ENCODE measurements at regions not wholly inside any gene's neighbourhood (a gene's known extent, or its start where the extent isn't known, plus 50 kb on each side); places are given as distances from the start of the nearest gene placed in this dataset.
"Not testable (repeated sequence)": the region's sequence is repeated elsewhere in the genome, so short reads cannot be mapped to it uniquely, and the experiment has no call there.

DNA sequence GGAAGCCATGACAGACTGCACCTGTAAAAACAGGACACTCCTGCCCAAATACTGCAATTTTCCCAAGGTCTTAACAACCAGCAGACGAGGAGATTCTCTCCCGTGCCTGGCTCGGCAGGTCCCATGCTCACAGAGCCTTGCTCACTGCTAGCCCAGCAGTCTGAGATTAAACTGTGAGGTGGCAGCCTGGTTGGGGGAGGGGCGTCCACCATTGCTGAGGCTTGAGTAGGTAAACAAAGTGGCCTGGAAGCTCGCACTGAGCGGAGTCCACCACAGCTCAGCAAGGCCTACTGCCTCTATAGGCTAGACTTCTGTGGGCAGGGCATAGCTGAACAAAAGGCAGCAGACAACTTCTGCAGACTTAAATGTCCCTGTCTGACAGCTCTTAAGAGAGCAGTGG, 80.3 kb downstream of the ANXA5 start:
- peak in 1 of 10 donors; percentile 43 for DNase-seq
- intact Hi-C loops (cut with DNase I): not testable (repeated sequence)

DNA sequence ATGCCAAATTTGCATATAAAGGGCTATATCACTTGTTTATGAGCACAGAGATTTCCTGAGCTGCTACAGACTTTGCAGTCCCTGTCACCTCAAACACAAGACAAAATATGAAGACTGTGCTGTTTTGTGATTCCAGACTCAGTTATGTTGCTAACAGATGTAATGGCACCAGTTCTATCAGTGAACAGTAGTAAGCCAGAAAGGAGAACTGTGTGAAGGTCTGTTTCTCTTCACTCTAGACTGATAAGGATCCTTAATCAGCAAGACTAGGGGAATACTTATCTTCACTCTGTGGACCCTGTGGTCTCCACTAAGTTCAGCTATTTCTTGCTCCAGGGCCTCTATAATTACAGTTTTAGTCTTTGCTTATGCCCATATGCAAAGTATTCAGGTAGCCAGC, 82.7 kb downstream of the ANXA5 start:
- no peak for DNase-seq
- intact Hi-C loops (cut with DNase I): no loop called here

DNA sequence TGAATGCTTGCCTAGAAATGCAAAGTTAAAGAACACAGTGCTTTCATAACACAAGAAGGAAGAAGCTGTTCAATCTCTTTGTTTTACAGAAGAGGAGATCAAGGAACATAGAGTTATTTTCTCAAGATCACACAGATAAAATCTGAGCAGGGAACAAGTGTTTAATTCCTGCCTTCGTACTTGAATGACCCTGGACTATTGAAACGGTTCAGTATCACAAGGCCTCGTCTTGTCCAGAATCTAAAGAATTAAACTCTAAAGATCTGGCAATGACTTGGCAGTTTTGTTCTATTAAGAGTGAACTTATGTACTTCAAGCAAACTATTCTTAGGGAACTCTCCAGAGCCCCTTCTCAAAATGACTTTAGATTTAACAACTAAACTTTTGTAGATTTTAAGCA, 97.7 kb downstream of the ANXA5 start:
- no peak for DNase-seq
- intact Hi-C loops (cut with DNase I): no loop called here

DNA sequence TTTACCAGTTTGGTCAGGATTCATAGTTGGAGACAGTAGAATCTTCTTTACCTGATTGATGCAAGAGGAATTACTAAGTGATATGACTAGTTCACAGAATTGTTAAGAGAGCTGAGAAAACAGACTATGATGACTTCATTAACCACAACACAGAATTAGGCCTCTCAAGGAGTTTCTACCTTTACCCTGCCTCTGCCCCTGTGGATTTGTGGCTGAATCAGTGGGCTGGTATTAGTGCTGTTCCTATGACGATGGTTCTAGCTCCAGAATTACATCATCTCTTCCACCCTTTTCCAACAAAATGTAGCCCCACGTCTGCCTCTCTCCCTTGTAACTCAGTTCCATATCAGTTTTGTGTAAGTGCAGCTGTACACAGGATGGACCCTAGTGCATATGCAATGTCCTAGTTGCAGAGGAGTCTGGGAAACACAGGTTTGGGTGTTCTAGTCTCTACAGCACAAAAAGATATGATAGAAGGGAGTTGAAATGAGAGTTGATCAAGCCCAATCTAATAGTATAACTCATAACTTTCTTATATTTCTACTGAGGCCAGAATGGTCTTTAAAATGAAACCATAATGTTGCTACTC, 99.3 kb downstream of the ANXA5 start:
- no peak for DNase-seq
- intact Hi-C loops (cut with DNase I): no loop called here

DNA sequence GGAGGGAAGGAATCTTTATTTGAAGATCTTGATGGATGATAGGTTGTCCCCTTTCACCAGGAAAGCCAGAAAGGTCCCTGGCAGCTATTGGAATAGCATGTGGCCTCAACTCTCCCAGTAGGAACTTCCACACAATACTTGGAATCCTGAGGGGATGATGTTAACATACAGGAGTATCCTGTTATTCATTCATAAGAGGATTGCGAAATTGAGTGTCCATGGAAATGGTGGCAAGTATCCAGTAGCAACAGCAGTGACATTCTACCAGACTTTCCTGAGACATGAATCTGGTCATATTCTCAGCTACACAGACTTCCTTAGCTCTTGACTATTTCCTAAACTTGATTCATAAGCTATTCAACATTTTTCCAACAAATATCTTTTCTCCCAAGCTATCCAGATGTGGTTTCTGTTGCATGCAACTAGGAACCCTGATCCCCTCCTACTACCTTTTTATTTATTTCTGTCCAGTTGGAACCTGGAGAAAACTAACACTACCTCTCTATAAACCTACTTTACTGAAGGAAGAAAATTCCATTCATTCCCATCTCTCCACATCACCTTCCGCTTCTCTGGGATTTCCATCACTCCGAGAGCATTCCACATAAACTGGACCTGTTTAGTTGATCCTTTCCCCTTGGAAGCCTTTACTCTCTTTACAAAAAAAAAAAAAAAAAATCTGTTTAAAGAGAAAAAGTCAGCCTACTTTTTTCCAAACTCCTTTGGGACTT, 101.8 kb downstream of the ANXA5 start:
- DNase-seq: no peak
- intact Hi-C loops (cut with DNase I): no loop called here

DNA sequence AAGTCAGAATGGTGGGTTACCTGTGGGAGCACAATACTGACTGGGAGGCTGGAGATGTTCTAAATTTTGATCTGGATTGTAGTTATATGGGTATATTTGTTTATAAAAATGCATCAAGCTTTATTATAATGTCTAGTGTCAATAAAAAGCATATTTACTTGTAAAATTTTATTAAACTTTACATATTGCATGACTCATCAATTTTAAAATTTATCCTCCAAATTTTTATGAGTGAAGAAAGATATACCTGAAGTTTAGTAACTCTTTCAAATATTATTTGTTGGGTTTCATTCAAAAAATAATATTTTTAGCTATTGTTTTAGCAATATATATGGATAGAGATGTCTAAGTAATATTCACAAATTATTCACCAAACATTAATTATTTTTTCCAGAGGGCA, 103.0 kb downstream of the ANXA5 start:
- intact Hi-C loops (cut with DNase I): no loop called here
- no peak for DNase-seq

DNA sequence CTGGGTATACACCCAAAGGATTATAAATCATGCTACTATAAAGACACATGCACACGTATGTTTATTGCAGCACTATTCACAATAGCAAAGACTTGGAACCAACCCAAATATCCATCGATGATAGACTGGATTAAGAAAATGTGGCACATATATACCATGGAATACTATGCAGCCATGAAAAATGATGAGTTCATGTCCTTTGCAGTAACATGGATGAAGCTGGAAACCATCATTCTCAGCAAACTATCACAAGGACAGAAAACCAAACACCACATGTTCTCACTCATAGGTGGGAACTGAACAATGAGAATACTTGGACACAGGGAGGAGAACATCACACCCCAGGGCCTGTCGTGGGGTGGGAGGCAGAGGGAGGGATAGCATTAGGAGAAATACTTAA, 104.5 kb downstream of the ANXA5 start:
- DNase-seq; intact Hi-C loops (cut with DNase I): not testable (repeated sequence)

DNA sequence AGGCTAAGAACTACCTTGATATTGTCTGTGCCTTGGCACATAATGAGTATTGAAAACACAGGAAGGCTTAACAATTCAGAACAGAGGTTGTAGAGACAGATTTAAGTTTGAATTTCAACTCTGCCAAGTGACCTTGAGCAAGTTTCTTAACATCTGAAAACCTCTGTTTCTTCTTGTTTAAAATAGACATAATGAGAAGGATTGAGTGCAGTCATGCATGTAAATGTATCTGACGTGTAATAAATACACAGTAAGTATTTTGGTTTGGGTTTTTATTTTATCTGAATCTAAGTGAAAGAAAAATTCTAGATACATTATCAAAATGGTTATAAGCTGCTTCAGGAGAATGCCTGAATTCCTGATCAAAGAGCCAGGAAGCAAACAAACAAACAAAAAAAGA, 111.9 kb downstream of the ANXA5 start:
- intact Hi-C loops (cut with DNase I): no loop called here
- no peak for DNase-seq

DNA sequence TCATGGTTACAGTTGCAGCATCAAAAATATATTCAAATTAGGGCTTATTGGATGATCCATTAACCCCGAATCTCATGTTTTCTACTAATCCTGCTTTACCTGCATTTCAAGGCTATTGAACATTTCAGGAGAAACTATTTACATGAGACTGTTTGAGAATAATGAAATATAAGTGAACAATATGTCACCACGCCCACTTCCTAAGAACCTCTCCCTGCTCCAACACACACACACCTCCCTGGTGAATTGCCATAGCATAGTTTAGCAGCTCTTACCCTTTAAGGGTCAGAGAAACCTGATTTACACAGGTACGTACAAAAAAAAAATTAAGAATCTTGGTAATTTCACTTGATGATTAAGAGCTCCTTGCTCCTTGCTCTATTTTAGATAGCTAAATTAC, 113.4 kb downstream of the ANXA5 start:
- DNase-seq: no peak
- intact Hi-C loops (cut with DNase I): no loop called here

DNA sequence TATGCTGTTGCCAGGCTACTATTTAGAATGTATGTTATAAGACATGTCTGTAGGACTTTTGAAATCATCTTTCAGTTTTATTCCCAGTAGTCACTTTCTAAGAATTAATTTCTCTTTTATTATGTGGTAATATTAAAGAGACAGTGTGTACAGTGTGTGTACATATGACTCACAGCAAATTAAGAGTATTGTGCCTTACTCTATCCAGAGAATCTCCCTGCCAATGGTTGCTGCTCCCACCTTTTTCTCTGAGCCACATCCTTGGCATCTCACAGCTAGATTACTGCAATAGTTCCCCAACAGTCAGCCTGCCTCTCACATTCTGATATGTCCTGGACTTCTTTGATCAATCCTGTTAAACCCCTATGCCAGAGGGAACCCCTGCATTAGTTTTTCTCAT, 114.5 kb downstream of the ANXA5 start:
- DNase-seq: no peak
- intact Hi-C loops (cut with DNase I): no loop called here

DNA sequence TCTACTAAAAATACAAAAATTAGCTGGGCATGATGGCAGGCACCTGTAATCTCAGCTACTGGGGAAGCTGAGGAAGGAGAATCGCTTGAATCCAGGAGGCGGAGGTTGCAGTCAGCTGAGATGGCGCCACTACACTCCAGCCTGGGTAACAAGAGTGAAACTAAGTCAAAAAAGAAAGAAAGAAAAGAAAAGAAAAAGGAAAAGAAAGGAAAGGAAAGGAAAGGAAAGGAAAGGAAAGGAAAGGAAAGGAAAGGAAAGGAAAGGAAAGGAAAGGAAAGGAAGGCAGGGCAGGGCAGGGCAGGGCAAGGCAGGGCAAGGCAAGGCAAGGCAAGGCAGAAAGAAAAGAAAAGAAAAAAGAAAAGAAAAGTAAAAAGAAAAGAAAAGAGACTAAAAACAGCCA, 121.4 kb downstream of the ANXA5 start:
- intact Hi-C loops (cut with DNase I); DNase-seq: not testable (repeated sequence)

DNA sequence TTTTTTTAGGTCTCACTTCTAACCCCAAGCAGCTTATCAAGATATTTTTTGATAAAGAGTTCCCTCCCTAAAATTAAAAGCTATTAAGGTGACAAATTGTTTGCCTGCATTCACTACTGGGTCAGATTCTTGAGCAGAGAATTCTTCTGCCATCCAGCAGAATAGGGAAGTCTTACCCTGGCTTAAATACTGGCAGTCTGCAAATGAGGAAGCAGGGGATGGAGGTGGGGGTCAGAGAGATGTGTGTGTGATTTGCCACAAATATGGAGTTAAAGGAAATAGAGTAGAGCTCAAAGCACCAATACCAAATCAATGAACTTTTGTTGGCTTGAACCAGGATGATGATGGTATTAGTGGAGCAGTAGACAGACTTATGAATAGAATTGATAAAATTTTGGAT, 122.2 kb downstream of the ANXA5 start:
- intact Hi-C loops (cut with DNase I): no loop called here
- DNase-seq: no peak

DNA sequence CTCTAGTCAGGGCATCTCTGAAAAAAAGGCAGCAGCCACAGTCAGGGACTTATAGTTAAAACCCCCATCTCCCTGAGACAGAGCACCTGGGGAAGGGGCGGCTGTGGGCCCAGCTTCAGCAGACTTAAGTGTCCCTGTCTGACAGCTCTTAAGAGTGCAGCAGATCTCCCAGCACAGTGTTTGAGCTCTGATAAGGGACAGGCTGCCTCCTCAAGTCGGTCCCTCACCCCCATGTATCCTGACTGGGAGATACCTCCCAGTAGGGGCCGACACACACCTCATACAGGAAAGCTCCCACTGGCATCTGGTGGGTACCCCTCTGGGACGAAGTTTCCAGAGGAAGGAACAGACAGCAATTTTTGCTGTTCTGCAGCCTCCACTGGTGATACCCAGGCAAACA, 129.0 kb downstream of the ANXA5 start:
- no peak for DNase-seq

DNA sequence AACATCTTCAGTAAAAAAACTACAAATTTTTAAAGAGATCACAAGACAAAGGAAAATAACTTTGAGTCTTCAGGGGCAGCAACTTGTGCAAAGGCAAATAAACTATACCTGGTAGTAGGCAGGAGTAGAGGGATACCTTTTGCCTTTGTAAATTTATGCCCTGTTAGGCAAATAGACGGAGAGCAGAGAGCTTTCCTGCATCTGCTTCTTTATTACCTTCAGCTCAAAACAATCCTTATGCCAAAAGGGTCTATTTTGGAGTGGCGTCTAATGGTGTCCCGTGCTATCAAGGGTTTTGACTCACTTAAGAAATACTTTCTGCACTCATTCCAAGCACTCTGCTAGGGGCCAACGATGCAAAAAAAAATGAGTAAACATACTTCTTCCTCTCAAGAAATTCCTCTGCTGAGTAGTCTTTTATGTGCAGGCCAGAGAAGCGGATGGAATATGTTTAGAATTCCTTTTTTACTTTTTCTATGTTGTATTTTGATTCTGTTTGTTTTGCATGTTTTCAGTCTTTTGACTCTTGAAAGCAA, 131.9 kb downstream of the ANXA5 start:
- intact Hi-C loops (cut with DNase I): no loop called here
- no peak for DNase-seq

More for the DNA sequence above, 129.0 kb downstream of the ANXA5 start:
- intact Hi-C loops (cut with DNase I): no loop called here

DNA sequence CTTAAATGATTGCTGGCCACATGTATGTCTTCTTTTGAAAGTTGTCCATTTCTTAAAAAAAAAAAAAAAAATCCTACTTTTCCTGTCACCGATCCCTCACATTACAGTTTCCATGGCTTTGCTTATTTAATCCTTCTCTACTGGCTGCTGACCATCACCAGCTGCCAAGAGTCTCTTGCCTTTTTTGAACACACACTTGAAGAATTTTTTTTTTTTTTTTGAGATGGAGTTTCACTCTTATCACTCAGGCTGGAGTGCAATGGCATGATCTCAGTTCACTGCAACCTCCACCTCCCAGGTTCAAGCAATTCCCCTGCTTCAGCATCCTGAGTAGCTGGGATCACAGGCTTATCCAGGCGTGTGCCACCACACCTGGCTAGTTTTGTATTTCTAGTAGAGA, 134.0 kb downstream of the ANXA5 start:
- DNase-seq: no peak
- intact Hi-C loops (cut with DNase I): no loop called here

DNA sequence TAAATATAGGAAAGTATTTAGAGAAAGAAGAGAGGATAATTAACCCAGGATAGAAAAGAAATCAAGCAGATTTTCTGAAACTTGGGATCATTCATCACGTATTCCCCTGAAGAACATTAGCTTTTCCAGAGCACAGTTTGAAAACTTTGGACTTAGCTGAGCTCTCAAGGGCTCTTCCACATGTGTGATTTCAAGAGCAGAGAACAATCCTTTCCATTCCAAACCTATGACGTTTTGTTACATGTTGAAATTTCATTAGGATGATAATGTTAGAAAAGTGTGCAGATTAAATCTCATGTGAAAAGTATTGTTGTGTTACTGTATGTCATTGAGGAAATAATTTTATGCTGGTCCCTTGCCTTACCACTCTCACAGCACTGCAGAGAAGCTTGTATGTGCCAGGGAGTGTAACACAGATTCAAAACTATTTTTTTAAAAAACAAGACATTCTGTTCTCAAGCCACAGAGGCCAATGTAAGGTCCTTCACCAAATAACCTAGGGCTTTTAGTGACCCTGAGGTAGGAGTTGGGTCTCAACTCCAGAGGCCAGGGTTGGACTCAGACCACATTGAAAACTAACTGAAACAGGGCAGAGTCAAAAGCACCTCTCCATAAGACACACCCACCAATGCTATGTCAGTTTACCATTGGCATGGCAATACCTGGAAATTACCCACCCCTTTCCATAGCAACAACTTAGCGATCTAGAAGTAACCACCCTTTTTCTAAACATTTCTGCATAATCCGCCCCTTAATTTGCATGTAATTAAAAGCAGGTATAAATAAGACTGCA, 141.3 kb downstream of the ANXA5 start:
- no peak for DNase-seq
- intact Hi-C loops (cut with DNase I): no loop called here

DNA sequence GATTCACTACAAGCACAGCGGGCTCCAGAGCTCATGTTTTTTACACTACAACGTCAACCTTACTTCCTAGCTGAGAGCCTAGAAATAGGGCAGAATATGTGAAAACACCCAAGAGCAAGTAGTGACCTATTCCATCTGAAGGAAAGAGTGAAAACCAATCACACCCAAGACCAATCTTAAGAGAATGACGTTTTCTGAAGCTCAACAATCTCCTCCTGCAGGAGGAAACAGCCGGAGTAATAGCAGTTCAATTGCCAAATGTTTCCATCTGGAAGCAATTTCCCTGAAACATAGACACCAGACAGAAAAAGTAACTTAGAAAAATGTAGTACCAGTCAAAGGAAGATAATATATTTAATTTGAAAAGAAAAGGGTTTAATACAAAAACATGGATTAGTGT, 142.4 kb downstream of the ANXA5 start:
- no peak for DNase-seq
- intact Hi-C loops (cut with DNase I): no loop called here

DNA sequence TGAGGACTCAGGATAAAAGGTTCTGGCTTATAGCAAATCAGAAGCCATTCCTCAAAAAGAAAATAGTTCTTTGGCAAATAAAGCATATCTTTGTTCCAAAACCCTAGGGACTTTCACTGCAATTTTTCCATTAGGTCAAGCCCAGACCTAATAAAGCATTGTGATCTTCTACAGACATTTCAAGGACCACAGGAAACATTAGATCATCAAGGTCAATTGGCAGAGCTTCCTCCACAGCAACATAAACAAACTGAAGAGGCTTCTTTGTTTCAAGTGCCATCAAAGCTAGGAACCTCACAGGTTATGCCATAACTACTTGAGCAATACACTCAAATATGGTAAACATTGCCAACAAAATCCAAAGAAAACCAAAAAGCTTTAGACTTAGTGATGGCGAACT, 144.9 kb downstream of the ANXA5 start:
- intact Hi-C loops (cut with DNase I): no loop called here
- no peak for DNase-seq

DNA sequence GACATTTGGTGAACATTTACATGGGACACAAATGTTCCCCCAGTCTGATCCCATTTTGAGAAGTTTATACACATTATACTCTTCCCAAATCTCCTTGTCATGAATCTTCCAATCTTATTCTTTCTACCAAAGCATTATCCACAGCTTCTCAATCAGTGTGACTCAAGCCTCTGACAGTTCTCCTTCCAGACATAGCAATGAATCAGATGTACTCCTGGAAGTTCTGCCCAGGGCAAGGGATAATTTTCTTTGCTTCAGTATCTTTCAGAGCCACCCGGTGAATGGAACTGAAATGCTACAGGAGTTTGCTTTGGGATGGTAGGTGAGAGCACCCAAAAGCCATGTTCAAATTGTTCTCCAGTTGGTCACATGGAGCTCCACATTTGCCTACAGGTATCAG, 145.5 kb downstream of the ANXA5 start:
- no peak for DNase-seq
- intact Hi-C loops (cut with DNase I): no loop called here

DNA sequence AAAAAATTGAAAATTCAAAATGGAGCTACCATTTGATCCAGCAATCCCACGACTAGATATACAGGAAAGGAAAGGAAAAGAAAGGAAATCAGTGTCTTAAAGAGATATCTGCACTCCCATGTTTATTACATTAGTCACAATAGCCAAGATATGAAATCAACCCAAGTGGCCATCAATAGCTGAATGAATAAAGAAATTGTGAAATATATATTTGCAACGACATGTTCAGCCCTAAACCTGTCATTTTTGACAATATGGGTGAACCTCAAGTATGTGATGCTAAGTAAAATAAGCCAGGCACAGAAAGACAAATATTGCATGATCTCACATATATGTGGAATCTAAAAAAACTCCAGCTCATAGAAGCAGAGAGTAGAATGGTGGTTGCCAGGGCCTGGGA, 155.1 kb downstream of the ANXA5 start:
- DNase-seq: no peak
- intact Hi-C loops (cut with DNase I): no loop called here

DNA sequence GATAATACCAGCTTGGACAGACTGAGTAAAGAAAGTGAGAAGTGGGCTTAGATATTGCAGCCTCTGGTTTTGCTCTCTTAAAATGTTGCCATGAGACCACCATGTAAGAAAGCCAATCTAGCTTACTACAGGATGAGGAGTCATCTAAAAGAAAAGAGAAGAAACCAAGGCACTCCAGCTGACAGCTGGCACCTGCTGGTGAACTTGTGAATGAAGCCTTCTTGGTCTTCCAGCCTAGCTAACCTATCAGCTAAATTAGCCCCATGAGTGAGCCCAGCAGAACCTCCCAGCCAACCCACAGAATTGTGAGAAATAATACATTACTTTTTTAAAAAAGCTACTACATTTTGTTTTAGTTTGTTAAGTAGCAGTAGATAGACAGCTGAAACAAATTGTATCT, 154.5 kb upstream of the QRFPR start:
- intact Hi-C loops (cut with DNase I): no loop called here

DNA sequence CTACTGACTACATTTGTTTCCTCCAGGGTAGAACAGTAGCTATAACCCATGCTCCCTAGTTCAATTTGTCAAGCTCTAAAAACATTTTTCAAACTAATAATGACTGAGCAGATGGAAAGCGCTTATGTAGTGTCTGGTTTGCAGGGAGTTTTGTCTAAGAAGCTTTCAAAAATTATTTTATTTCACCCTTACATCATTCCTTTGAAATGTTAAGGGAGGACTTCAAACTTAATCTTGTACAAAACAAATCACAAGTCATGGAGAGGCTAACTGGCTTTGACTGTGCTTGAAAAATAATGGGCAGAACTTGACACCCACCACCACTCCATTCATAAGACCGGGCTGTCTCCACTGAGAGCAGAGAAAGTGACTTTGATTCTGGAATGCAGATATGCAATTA, 153.4 kb upstream of the QRFPR start:
- no peak for DNase-seq
- intact Hi-C loops (cut with DNase I): no loop called here

More for the DNA sequence above, 154.5 kb upstream of the QRFPR start:
- DNase-seq: no peak

Data from posterior cingulate gyrus (tissue), 11 donors.